Hepatocyte (in vitro differentiated cells): ENCODE measurements at regions not wholly inside any gene's neighbourhood (a gene's known extent, or its start where the extent isn't known, plus 50 kb on each side); places are given as distances from the start of the nearest gene placed in this dataset.

Experiments used
- CTCF ChIP-seq: fragments of 200-600 bp; sonication (generic); IDR thresholded peaks from 2 replicates; pipeline ENCODE4 v1.5.1; 2016; ENCODE audit warnings: antibody characterized with exemption, mild to moderate bottlenecking; ENCODE audit not compliant: poor library complexity
- EZH2phosphoT487 ChIP-seq: fragments of 200-600 bp; sonication (generic); IDR thresholded peaks from one replicate; pipeline ENCODE4 v1.6.1; 2018; ENCODE audit warnings: antibody characterized with exemption, mild to moderate bottlenecking, low read depth, moderate library complexity; ENCODE audit not compliant: unreplicated experiment, severe bottlenecking

- TF ChIP-seq EZH2phosphoT487 (no peak), CTCF (no peak)
Measured at GRCh38 chr10:29790207-29790606, 155.4 kb upstream of the SVIL start.
